Liver (tissue), 3 donors: ENCODE measurements at regions not wholly inside any gene's neighbourhood (a gene's known extent, or its start where the extent isn't known, plus 50 kb on each side); places are given as distances from the start of the nearest gene placed in this dataset.

Source experiments
- ATF3 ChIP-seq: IDR thresholded peaks from 2 replicates; pipeline ENCODE4 v1.6.1; 2016; ENCODE audit warnings: antibody characterized with exemption
- CTCF ChIP-seq: fragments of 150-350 bp; IDR thresholded peaks from 2 replicates; pipeline ENCODE4 v1.5.1; 2017; ENCODE audit warnings: improper control_type of control experiment, low read depth, low read length; ENCODE audit not compliant: missing input control
- EGR1 ChIP-seq, 2 donors: IDR thresholded peaks; 2 replicates each; pipeline ENCODE4 v1.6.1; 2016 to 2018; ENCODE audit warnings: antibody characterized with exemption in 2 of 2, low read depth in 2 of 2
- FOXA1 ChIP-seq: IDR thresholded peaks from 2 replicates; pipeline ENCODE4 v1.6.1; 2016; ENCODE audit warnings: antibody characterized with exemption
- RAD21 ChIP-seq, 2 donors: IDR thresholded peaks; 2 replicates each; pipeline ENCODE4 v1.6.1; 2016; ENCODE audit warnings: antibody characterized with exemption in 2 of 2, mild to moderate bottlenecking in 2 of 2
- REST ChIP-seq: IDR thresholded peaks from 2 replicates; pipeline ENCODE4 v1.6.1; 2016; ENCODE audit warnings: antibody characterized with exemption, mild to moderate bottlenecking
- RXRA ChIP-seq, 2 donors: IDR thresholded peaks; 2 replicates each; pipeline ENCODE4 v1.6.1; 2017 to 2018; ENCODE audit warnings: antibody characterized with exemption in 2 of 2, mild to moderate bottlenecking in 1 of 2
- donor health status: healthy.
- donor health status: healthy.

GRCh38 chr15:25068696-25069095 is 113.9 kb downstream of the SNRPN start:
- TF ChIP-seq ATF3 = no peak
- TF ChIP-seq CTCF = no peak
- no peak for TF ChIP-seq REST
- TF ChIP-seq EGR1 (IDR thresholded peaks at IDR 0.05; ENCODE audit: low read depth in 2 of 2) = no peak
- no peak for TF ChIP-seq RAD21 (IDR thresholded peaks at IDR 0.05)
- no peak for TF ChIP-seq RXRA (IDR thresholded peaks at IDR 0.05)
- TF ChIP-seq FOXA1 = no peak
